Chondrocyte (in vitro differentiated cells): ENCODE measurements at regions not wholly inside any gene's neighbourhood (a gene's known extent, or its start where the extent isn't known, plus 50 kb on each side); places are given as distances from the start of the nearest gene placed in this dataset.

Experiments
- DNase-seq: peaks from one replicate; pipeline ENCODE4 v3.0.0; 2021; ENCODE audit warnings: mixed read lengths, low spot score
- H3K27ac Mint-ChIP-seq: one replicate; pipeline ENCODE4 v1.8.0; 2021; ENCODE audit warnings: mild to moderate bottlenecking, moderate library complexity, mixed read lengths; ENCODE audit not compliant: unreplicated experiment
- H3K27me3 Mint-ChIP-seq: 2 replicates; pipeline ENCODE4 v1.8.0; 2021; ENCODE audit warnings: low read depth, mixed read lengths
- H3K36me3 Mint-ChIP-seq: 2 replicates; pipeline ENCODE4 v1.8.0; 2021; ENCODE audit warnings: low read depth, mixed read lengths
- H3K4me1 Mint-ChIP-seq: 2 replicates; pipeline ENCODE4 v1.8.0; 2021; ENCODE audit warnings: low read depth, mild to moderate bottlenecking, mixed read lengths
- H3K4me3 Mint-ChIP-seq: one replicate; pipeline ENCODE4 v1.8.0; 2021; ENCODE audit warnings: mild to moderate bottlenecking, moderate library complexity, mixed read lengths; ENCODE audit not compliant: unreplicated experiment
- H3K9me3 Mint-ChIP-seq: 2 replicates; pipeline ENCODE4 v1.8.0; 2021; ENCODE audit warnings: low read depth, mixed read lengths
- TF ChIP-seq, protein P1 (sequence below): fragments of 200-600 bp; sonication (generic); IDR thresholded peaks from 2 replicates; pipeline ENCODE4 v1.5.0; 2021; ENCODE audit warnings: antibody characterized with exemption, mild to moderate bottlenecking, moderate library complexity

DNA sequence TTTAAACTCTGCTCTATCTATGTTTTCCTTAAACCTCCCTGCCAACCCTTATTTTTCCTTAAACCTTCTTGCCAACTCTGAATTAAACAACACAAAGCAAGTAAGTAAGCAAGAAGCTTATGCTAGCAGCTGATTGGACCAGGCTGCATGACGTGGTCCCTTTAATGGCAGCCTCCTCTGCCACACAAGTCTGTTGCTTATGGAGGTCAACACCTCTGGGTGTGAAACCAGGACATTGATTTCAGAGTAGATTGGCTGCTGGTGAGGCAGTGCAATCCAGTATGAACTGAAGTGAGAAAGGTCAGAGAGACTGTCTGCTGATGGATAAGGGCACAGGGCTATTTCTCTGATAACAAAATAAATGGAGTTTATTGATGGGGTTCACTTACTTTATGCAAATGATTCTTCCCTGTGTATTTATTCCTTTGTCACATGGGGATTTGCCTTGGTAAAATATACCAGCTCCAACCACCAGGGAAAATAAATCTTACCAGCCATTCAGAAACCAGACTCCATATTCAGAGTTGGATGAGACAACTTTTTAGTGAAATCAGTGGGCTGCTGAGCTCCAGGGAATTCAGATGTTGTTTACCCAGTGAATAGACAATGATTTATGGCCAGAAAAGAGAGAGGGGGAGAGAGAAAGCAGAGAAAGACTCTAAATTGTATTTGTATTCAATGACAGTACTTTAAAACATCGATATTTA lies 112.2 kb upstream of the NCKAP5 start:
- Mint-ChIP-seq H3K27ac (no peak overlapping the region), H3K4me3 (no peak overlapping the region), H3K36me3 (no peaks in the 10 kb centered on the region), H3K9me3 (no peaks in the 10 kb centered on the region), H3K27me3 (no peaks in the 10 kb centered on the region), H3K4me1 (peaks cover 25% of the 10 kb centered on the region)
- TF ChIP-seq, protein P1, sequence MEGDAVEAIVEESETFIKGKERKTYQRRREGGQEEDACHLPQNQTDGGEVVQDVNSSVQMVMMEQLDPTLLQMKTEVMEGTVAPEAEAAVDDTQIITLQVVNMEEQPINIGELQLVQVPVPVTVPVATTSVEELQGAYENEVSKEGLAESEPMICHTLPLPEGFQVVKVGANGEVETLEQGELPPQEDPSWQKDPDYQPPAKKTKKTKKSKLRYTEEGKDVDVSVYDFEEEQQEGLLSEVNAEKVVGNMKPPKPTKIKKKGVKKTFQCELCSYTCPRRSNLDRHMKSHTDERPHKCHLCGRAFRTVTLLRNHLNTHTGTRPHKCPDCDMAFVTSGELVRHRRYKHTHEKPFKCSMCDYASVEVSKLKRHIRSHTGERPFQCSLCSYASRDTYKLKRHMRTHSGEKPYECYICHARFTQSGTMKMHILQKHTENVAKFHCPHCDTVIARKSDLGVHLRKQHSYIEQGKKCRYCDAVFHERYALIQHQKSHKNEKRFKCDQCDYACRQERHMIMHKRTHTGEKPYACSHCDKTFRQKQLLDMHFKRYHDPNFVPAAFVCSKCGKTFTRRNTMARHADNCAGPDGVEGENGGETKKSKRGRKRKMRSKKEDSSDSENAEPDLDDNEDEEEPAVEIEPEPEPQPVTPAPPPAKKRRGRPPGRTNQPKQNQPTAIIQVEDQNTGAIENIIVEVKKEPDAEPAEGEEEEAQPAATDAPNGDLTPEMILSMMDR, result peak; percentile 39
- no peak for DNase-seq

DNA sequence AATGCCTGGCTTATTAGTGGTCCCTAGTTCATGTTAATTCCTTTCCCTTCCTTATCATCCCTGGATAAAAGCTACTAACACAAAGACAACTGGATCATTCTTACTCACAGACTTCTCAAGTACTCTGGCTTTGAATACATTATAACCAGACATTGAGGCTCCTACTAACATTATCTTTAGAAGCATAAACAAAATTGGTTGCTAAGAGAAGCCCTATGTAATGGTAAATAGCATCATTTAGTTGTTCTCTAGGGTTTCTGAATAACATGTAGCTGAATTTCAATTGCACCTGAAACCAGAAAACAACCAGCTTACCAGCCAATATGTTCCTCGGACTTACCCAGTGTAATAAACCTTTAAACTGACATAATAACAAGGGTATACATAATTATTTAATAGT lies 114.1 kb upstream of the NCKAP5 start:
- Mint-ChIP-seq H3K36me3 (no peaks in the 10 kb centered on the region), H3K27me3 (no peaks in the 10 kb centered on the region), H3K4me1 (peaks cover 7% of the 10 kb centered on the region), H3K27ac (no peak overlapping the region), H3K9me3 (no peaks in the 10 kb centered on the region), H3K4me3 (no peak overlapping the region)
- DNase-seq, result no peak
- TF ChIP-seq, protein P1, result no peak

DNA sequence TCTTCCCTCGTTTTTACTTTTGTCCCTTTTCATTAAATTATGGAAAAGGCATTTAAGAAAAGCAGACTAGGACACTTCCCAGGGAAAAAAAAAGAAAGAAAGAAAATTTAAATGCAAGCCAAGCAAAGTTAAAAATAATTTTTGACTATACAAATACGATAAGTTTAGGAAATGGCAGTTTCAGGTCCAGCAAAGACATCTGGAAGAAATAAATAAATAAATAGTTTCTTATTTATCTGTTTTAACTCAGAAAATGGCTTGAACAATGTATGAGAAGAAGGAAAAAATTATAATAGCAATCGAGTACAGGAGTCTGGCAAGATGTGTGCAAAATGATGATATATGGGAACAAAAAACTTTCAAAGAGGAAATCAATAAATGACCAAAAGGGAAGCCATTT lies 114.6 kb upstream of the NCKAP5 start:
- Mint-ChIP-seq H3K4me3 (no peak overlapping the region), H3K9me3 (no peaks in the 10 kb centered on the region), H3K4me1 (peaks cover 6% of the 10 kb centered on the region), H3K27ac (no peak overlapping the region), H3K27me3 (no peaks in the 10 kb centered on the region), H3K36me3 (no peaks in the 10 kb centered on the region)
- TF ChIP-seq, protein P1, result no peak
- DNase-seq, result no peak

DNA sequence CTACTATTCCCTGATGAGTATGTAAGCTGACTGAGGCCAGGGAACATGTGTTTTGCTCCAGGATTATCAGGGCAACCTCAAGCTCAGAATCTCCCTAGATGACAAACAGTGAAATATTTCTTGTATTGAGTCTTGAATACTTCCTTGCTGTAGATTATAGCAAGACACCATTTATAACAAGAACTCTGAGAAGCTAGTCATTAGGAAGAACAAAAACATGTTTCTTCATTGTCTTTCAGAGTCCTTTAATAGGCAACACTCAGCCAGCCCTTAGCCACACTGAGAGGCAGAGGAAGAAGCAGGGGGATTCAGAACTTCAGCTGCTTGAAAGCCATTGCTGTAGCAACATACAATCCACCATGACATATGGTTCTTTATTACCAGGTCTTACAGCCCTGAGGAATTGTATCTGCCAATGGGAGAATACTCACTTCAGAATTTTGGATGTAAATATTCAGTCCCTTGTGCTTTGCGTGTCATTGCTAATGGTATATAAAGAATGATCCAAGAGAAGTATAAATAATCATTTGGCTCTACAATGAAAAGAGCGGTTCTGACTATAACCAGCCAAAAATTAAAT lies 117.5 kb upstream of the NCKAP5 start:
- TF ChIP-seq, protein P1, result no peak
- Mint-ChIP-seq H3K9me3 (no peaks in the 10 kb centered on the region), H3K4me3 (no peak overlapping the region), H3K27ac (no peak overlapping the region), H3K27me3 (no peaks in the 10 kb centered on the region), H3K36me3 (no peaks in the 10 kb centered on the region), H3K4me1 (no peaks in the 10 kb centered on the region)
- no peak for DNase-seq

DNA sequence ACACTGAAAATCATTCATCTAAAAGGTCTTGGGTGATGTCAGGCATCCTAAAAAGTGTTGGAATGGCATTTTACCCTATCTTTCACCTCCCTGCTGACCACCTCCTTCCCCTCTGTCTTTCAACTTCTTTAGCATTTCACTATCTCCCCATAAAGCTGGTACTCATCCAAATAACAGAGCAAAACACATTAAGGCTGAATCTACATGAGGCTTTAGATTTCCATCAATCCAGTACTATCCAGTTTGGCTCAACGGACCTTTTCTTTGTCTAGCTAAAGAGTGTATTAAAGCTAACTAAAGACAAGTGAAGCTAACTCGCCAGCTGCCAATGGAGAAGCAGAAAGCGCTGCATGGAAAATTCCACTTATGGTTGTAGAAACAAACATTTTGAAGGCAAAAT lies 122.5 kb upstream of the NCKAP5 start:
- Mint-ChIP-seq H3K4me3 (no peak overlapping the region), H3K4me1 (no peaks in the 10 kb centered on the region), H3K9me3 (peaks cover 14% of the 10 kb centered on the region), H3K27me3 (peaks cover 2% of the 10 kb centered on the region), H3K36me3 (no peaks in the 10 kb centered on the region), H3K27ac (no peak overlapping the region)
- TF ChIP-seq, protein P1, result no peak
- no peak for DNase-seq
